Nephron progenitor cell (in vitro differentiated cells): ENCODE measurements at regions not wholly inside any gene's neighbourhood (a gene's known extent, or its start where the extent isn't known, plus 50 kb on each side); places are given as distances from the start of the nearest gene placed in this dataset.
A peak's percentile ranks its signal among the peaks of the same experiment; 100 is the strongest.

Source experiments
- DNase-seq: peaks from one replicate; pipeline ENCODE4 v3.0.0; 2021
- H3K27ac Mint-ChIP-seq: 2 replicates; pipeline ENCODE4 v1.8.0; 2021; ENCODE audit warnings: mild to moderate bottlenecking, moderate library complexity, mixed read lengths
- H3K27me3 Mint-ChIP-seq: 2 replicates; pipeline ENCODE4 v1.8.0; 2021; ENCODE audit warnings: mild to moderate bottlenecking, low read depth, mixed read lengths; ENCODE audit not compliant: poor library complexity
- H3K36me3 Mint-ChIP-seq: 2 replicates; pipeline ENCODE4 v1.8.0; 2021; ENCODE audit warnings: low read depth, mixed read lengths
- H3K4me1 Mint-ChIP-seq: 2 replicates; pipeline ENCODE4 v1.8.0; 2021; ENCODE audit warnings: mixed read lengths
- H3K4me3 Mint-ChIP-seq: 2 replicates; pipeline ENCODE4 v1.8.0; 2021; ENCODE audit warnings: mild to moderate bottlenecking, moderate library complexity, mixed read lengths
- H3K9me3 Mint-ChIP-seq: 2 replicates; pipeline ENCODE4 v1.8.0; 2021; ENCODE audit warnings: mild to moderate bottlenecking, moderate library complexity, mixed read lengths
- CTCF ChIP-seq: fragments of 200-600 bp; sonication (generic); IDR thresholded peaks from 2 replicates; pipeline ENCODE4 v1.5.0; 2021; ENCODE audit warnings: antibody characterized with exemption

- H3K27me3 Mint-ChIP-seq, result peaks cover 3% of the 10 kb centered on the region
- no peak overlapping the region for H3K4me3 Mint-ChIP-seq
- no peaks in the 10 kb centered on the region for H3K36me3 Mint-ChIP-seq
- no peaks in the 10 kb centered on the region for H3K4me1 Mint-ChIP-seq
- no peak overlapping the region for H3K27ac Mint-ChIP-seq
- no peak for TF ChIP-seq CTCF
- DNase-seq, result no peak
- H3K9me3 Mint-ChIP-seq, result peaks cover 32% of the 10 kb centered on the region
Measured at GRCh38 chr5:116788851-116789403, 214.3 kb upstream of the SEMA6A start.

GRCh38 chr5:116787570-116787969, 212.9 kb upstream of the SEMA6A start:
- Mint-ChIP-seq H3K36me3 (no peaks in the 10 kb centered on the region), H3K27ac (no peak overlapping the region), H3K27me3 (peaks cover 3% of the 10 kb centered on the region), H3K4me3 (no peak overlapping the region), H3K9me3 (peaks cover 28% of the 10 kb centered on the region), H3K4me1 (no peaks in the 10 kb centered on the region)
- DNase-seq, result no peak
- TF ChIP-seq CTCF, result no peak

GRCh38 chr5:116785106-116785505, 210.5 kb upstream of the SEMA6A start:
- no peaks in the 10 kb centered on the region for H3K36me3 Mint-ChIP-seq

DNA sequence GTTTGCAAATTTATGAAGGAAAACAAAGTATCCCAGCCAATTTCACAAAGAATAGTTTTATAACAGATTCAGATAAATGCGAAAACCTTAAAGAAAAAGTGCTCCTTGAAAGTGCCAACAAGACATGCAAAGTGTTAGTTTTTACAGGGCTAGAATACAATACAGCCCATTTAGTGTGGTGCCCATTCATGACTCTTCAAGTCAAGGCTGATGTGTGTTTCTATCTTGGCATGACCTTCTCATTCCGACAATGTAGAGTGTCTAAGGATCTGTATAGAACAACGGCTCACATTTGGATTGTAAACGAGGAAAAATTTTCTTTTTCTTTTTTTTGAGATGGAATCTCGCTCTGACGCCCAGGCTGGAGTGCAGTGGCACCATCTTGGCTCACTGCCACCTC, 205.2 kb upstream of the SEMA6A start:
- Mint-ChIP-seq H3K4me3 (no peak overlapping the region), H3K27ac (no peak overlapping the region), H3K27me3 (peaks cover 6% of the 10 kb centered on the region), H3K4me1 (peaks cover 29% of the 10 kb centered on the region), H3K36me3 (no peaks in the 10 kb centered on the region), H3K9me3 (no peaks in the 10 kb centered on the region)
- TF ChIP-seq CTCF, result no peak
- DNase-seq, result no peak

More at GRCh38 chr5:116785106-116785505, 210.5 kb upstream of the SEMA6A start:
- peaks cover 13% of the 10 kb centered on the region for H3K9me3 Mint-ChIP-seq
- no peak for TF ChIP-seq CTCF
- H3K4me1 Mint-ChIP-seq, result no peaks in the 10 kb centered on the region
- no peak overlapping the region for H3K27ac Mint-ChIP-seq
- no peak for DNase-seq
- peaks cover 3% of the 10 kb centered on the region for H3K27me3 Mint-ChIP-seq
- no peak overlapping the region for H3K4me3 Mint-ChIP-seq

GRCh38 chr5:116778651-116779280, 204.1 kb upstream of the SEMA6A start:
- peaks cover 36% of the 10 kb centered on the region for H3K4me1 Mint-ChIP-seq
- H3K27me3 Mint-ChIP-seq, result peaks cover 6% of the 10 kb centered on the region
- no peak overlapping the region for H3K27ac Mint-ChIP-seq
- no peak overlapping the region for H3K4me3 Mint-ChIP-seq
- no peak for TF ChIP-seq CTCF
- no peaks in the 10 kb centered on the region for H3K36me3 Mint-ChIP-seq
- no peaks in the 10 kb centered on the region for H3K9me3 Mint-ChIP-seq
- DNase-seq, result no peak

DNA sequence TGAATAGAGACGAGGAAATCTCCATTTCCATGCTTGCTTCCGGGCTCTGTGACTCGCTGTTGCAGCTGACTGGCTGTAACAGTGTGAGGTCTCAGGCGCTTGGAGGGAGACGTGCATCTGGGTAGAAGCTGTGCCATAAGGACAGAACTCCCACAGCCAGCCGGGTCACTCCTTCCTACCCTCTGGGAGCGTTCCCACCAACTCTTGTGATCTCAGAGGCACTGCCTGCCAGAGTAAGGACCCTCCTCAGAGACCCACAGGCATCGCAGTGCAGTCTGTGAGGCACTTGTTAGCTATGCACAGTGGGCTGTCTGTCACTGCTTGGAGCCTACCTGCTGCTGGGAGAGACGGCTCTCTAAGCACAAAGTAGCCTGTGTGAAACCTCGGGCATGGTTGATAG, 203.4 kb upstream of the SEMA6A start:
- Mint-ChIP-seq H3K4me1 (peaks cover 43% of the 10 kb centered on the region), H3K27me3 (peaks cover 6% of the 10 kb centered on the region), H3K27ac (no peak overlapping the region), H3K4me3 (peak overlapping the region; percentile 48), H3K9me3 (no peaks in the 10 kb centered on the region), H3K36me3 (no peaks in the 10 kb centered on the region)
- peak; percentile 19 for DNase-seq
- no peak for TF ChIP-seq CTCF
